Heart left ventricle (tissue), 13 donors: ENCODE measurements at regions not wholly inside any gene's neighbourhood (a gene's known extent, or its start where the extent isn't known, plus 50 kb on each side); places are given as distances from the start of the nearest gene placed in this dataset.

Source experiments
- POLR2A ChIP-seq, 2 donors: fragments of 450-650 bp; IDR thresholded peaks; one replicate each; pipeline ENCODE4 v1.6.1; 2017; ENCODE audit warnings: antibody characterized with exemption in 2 of 2, mild to moderate bottlenecking in 2 of 2, moderate library complexity in 2 of 2
- TF ChIP-seq, protein P1 (sequence below), 12 donors: fragments of 200-600 bp; sonication (generic) in 4 of 12; IDR thresholded peaks; one replicate each; pipeline versions ENCODE4 v1.5.0 to v1.8.0; 2018 to 2022; ENCODE audit warnings: antibody characterized with exemption in 12 of 12, mild to moderate bottlenecking in 5 of 12
- donor health status: ischemic (EF 13 %, LVEDD 7.1; RV severe dilation, severe dysfunction).
- donor health status: DM: no; HTN: yes; CAD: no.
- donor health status: DM: no; HTN: no; CAD: no.
- donor health status: ischemic (EF 25% LVEDD 6.9; RV normal size, moderate dysfunction).
- donor health status: ischemic (EF 25% LVEDD 5.7; RV mildly dilated, moderate dysfunction).
- donor health status: ischemic (EF 35%, LVEDD 5.7; RV mildly dilated, moderate dysfunction).
- donor health status: nonischemic (EF 11% LVEDD 7.7; RV severe dilation, severe dysfunction).
- donor health status: DM: yes; HTN: yes; CAD: no.
- donor health status: PGD.
- donor health status: ischemic (EF 29% LVEDD 5.4; RV normal size, mild dysfunction).
- donor health status: nonischemic (EF 23%, LVEDD 6.1; RV moderate dilation, normal function).

DNA sequence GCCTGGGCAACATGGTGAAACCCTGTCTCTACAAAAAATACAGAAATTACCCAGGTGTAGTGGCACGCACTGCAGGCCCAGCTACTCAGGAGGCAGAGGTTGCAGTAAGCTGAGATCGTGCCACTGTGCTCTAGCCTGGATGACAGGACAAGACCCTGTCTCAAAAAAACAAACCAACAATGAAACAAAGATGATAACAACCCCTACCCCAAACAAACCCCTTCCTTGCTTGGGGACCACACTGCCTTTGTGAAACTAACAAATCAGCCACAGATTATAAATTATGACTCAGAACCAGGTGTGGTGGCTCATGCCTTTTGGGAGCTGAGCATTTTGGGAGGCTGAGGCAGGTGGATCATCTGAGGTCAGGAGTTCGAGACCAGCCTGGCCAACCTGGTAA, 75.3 kb upstream of the RPH3AL start:
- TF ChIP-seq POLR2A (IDR thresholded peaks at IDR 0.05) = no peak
- TF ChIP-seq, protein P1, sequence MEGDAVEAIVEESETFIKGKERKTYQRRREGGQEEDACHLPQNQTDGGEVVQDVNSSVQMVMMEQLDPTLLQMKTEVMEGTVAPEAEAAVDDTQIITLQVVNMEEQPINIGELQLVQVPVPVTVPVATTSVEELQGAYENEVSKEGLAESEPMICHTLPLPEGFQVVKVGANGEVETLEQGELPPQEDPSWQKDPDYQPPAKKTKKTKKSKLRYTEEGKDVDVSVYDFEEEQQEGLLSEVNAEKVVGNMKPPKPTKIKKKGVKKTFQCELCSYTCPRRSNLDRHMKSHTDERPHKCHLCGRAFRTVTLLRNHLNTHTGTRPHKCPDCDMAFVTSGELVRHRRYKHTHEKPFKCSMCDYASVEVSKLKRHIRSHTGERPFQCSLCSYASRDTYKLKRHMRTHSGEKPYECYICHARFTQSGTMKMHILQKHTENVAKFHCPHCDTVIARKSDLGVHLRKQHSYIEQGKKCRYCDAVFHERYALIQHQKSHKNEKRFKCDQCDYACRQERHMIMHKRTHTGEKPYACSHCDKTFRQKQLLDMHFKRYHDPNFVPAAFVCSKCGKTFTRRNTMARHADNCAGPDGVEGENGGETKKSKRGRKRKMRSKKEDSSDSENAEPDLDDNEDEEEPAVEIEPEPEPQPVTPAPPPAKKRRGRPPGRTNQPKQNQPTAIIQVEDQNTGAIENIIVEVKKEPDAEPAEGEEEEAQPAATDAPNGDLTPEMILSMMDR (IDR thresholded peaks at IDR 0.05) = no peak
